SHP77 (cell line): ENCODE measurements at regions not wholly inside any gene's neighbourhood (a gene's known extent, or its start where the extent isn't known, plus 50 kb on each side); places are given as distances from the start of the nearest gene placed in this dataset.
A peak's percentile ranks its signal among the peaks of the same experiment; 100 is the strongest.
"Not testable (repeated sequence)": the region's sequence is repeated elsewhere in the genome, so short reads cannot be mapped to it uniquely, and the experiment has no call there.

Experiments used
- DNase-seq, 2 experiments: peaks; one replicate each; lab custom pipeline; 2025; lab: John Stamatoyannopoulos, UW

GRCh38 chr7:42685911-42686310 lies 226.0 kb downstream of the C7orf25 start:
- no peak for DNase-seq

DNA sequence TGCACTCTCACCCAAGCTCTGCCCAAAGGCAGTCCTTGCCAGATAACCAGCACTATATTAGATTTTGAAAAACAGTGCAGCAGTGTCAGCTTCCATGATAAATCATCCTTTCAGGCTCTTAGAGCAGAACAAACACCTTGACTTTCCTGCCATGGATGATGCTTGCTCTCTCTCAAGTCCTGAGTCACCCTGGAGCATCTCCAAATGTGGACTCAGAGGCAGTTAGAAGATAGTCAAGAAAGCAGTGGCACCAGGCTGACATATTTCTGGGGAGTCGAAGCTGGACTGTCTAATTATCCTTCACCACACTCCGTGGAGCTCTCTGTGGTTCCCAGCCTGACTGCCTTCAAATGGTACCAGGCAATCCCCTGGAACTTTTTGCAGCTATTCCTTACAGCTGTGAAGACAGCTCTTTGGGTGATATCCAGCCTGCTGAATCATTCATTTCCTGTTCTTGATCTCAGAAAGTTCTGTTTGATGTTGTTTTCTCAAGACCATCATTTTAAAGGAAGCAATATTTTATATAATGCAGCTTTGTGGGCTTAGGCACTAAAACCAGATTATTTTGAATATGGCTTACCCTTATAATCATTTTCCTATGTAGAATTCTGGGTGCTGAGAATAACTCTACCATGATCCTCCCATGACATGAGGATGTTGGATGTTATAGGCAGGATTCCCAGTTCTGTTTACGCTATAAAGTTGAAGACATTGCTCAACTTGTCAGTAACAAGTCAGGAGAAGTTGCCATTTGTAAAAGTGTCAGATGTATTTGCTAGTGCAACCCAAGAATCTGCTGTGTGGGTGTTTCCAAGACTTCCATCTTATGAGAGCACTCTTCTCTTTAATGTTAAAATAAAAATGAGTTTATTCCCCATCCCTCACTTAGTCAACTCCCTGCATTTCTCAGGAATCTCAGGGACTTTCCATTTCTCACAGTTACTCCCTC lies 233.8 kb downstream of the C7orf25 start:
- DNase-seq, result no peak

DNA sequence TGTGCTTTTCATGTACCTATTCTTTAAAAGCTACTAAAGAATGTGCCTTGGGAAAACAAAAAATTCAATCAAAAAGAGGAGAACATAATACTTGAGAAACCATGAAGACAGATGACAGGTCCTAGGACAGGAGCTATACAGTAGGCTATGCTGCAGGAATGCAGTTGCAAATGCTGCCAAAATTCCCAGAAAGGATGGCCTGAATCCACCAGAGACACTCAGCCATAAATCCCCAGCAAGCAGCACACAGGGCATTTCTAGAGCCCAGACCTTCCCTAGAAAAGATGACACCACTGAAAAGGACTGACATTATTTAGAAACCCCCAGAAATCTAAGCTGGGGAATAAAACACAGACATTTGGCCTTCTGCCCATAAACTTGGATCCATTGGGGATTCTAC lies 237.3 kb downstream of the C7orf25 start:
- DNase-seq, result no peak

DNA sequence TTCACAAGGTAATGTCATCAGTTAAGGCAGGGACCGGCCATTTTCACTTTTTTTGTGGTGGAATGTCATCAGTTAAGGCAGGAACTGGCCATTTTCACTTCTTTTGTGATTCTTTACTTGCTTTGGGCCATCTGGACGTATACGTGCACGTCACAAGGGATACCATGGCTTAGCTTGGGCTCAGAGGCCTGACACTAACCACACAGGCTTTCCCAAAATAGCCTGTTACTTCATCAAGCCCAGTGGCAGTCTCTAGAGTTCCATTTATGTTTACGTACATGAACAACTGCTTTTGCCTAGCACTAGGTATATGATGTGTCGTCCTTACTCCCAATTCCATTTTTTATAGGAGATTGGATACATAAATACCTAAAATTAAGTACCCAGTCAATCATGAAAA lies 237.9 kb downstream of the C7orf25 start:
- no peak for DNase-seq

GRCh38 chr7:42672339-42672999 lies 239.4 kb downstream of the C7orf25 start:
- DNase-seq, result no peak

DNA sequence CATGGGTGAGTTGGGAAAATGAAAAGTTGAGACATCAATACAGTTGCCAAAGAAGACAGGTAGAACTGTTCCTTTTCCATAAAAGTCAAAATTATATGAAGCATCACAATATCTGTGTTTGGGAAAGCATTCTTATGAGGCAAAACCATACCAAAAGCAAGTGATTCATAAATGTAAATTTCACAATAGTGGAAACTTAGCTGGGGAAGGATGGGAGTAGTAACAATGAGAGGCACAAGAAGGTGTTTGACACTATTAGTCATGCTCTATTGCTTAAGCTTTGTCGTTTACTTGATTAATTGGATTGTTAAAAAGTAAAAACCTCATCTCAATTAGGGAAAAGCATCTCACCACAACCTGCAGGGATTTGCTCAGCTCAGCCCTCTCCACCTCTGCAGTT lies 240.2 kb downstream of the C7orf25 start:
- DNase-seq, result no peak

GRCh38 chr7:42666994-42667393 lies 244.9 kb downstream of the C7orf25 start:
- no peak for DNase-seq

DNA sequence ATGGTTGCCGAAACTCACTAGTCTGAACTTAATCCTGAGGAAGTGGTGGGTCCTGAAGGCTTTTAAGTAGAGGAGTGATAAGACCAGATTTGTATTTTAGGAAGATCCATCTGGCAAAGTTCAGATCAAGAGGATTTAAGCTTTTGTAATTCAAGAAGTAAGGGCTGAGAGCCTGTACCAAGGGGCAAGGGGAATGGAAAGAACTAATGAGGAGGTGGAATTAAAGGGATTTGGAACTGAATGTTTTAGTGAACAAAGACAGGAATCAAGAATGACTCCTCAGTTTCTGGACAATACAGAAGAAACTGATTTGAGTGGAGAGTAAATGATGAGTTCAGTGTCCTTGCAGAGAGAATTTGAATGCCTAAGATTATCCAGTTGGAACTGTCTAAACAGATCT lies 249.0 kb downstream of the C7orf25 start:
- DNase-seq, result no peak

GRCh38 chr7:42661312-42661711 lies 250.6 kb downstream of the C7orf25 start:
- DNase-seq, result no peak

GRCh38 chr7:42650701-42651100 lies 261.2 kb downstream of the C7orf25 start:
- no peak for DNase-seq

DNA sequence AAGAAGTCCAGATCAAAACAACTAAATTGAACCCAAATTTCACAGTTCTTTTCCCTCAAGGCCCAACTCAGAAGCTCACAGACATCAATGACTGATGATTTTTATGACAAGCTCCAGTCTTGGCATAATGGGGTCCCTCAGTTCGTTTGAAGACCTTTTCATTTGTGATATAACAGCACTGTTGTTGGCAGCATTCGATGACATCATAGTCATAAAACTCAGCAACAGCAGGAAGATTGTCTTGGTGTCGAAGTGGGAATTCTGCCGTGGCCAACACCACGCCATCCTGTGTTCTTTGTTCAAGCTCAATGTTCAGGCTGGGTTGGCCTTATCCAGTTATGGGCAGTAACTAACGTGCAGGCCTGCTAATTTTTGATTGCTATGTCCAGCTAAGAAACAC lies 261.7 kb downstream of the C7orf25 start:
- DNase-seq, result no peak

DNA sequence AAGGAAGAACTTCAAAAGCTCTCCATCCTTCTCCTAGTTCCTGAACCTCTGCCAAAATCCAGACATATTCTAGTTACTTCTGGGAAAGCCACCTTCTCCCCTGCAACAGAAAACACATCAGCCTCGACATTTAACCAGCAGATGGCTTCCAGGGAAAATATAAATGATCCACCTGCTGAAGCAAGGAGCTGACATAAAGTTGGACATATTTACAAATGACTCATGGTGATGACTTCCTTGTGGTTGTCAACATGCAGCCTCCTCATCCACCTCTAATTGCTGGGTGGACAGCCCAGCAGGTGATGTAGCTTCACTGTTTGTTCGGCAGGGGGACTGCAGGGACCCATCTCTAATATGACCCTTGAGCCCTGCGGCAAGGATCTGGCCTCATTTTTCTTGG lies 266.0 kb downstream of the C7orf25 start:
- DNase-seq, result peak; percentile 59 to 74

- no peak for DNase-seq
Measured at GRCh38 chr7:42642699-42643098, 269.2 kb downstream of the C7orf25 start.

- DNase-seq, result no peak
Measured at GRCh38 chr7:42639930-42640329, 271.9 kb downstream of the C7orf25 start.

- DNase-seq, result not testable (repeated sequence)
Measured at GRCh38 chr7:42636380-42636779, 275.5 kb downstream of the C7orf25 start.

GRCh38 chr7:42628054-42628453 lies 283.8 kb downstream of the C7orf25 start:
- DNase-seq, result no peak

DNA sequence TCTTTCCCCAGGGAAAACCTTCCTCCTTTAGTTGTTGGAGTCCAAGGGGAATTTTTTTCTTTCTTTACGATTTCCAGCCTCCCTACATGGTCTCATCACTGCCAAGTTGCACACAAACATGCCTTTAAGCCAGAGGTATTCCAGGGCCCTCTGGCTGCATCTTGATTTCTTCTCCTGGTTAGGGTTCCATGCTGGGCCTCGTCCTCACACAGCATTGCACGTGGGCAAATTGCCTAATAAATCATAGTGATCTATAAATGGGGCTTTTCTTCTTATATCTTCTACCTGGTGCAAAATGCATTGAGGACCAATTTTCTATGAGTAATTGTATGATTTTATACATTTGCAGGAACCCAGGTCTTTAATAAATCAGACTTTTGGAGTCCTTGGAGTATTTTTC lies 284.2 kb downstream of the C7orf25 start:
- DNase-seq, result no peak

- no peak for DNase-seq
Measured at GRCh38 chr7:42627101-42627500, 284.8 kb downstream of the C7orf25 start.

DNA sequence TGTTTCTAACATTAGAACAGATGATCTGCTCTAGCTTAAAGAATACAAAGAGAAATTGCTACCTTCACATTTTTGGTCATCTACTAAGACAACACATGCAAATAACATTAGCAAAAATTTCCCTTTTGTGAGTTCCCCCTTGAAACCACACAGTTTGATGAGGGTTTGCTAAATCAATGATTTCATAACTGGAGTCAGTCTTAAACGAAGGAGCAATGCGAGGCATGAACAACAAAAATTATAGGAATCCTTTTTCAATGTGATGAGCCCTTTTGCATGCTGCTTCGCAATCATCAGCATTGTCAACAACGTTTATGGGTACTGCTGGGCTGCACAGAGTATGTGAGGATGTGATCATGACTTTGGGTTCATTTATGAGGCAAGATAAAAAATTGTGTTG lies 286.4 kb downstream of the C7orf25 start:
- DNase-seq, result no peak

- no peak for DNase-seq
Measured at GRCh38 chr7:42624471-42624870, 287.4 kb downstream of the C7orf25 start.

DNA sequence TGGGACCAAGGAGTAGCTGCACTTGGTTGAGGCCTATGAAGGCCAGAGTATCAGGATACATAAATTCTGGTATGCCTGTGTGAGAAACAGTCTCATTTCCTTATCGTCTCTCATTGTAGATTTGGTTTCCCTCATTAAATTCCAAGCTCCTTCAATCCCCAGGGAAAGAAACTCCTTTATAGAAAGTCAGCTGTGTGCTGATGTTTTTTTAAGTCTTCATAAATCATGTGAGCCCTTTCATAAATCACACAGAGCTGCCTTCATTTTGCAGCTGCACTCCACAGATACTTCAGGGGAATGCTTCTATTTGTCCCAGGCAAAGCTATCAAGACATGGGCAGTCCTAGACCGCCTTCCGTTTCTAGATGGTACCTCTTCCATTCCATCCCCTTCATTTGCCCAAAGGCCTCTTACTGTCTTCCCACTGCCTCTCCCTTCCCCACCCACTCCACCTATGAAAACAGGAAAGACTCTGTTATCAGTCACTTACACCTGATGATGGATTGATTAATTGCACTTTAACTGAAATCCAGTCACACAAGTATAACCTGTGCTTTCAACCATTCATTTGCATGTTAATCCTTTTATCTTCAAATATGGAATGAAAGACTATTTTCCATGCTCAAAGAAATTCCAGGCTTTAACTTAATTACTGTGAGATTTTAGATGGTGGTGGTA lies 290.2 kb downstream of the C7orf25 start:
- no peak for DNase-seq

GRCh38 chr7:42618651-42619360 lies 293.1 kb downstream of the C7orf25 start:
- DNase-seq, result no peak
